ENCODE measurements at regions not wholly inside any gene's neighbourhood (a gene's known extent, or its start where the extent isn't known, plus 50 kb on each side); places are given as distances from the start of the nearest gene placed in this dataset.

DNA sequence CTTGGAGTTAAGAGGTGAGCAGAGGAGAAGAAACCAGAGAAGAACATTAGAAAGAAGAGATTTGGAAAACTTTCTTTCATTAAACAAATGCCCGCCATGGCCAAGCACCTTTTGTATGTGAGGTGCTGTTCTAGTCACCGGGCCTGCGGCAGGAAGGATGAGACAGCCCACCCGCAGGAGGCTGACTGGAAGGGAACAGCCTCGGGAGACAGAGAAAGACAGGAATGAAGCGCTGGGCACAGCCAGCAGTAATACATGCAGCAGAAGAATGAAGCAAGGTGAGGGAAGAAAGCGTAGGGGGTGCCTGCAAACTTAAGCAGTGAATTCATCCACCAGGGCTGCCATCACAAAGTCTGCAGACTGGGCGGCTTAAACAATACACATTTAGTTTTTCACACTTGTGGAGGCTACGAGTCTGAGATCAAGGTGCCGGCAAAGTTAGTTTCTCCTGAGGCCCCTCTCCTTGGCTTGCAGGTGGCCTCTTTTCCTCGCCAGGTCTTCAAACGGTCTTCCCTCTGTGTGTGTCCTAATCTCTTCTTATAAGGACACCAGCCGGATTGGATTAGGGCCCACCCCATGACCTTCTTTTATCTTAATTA lies 188.1 kb downstream of the PSMG1 start:
- POLR2A ChIA-PET, result no interaction called here
- CTCF ChIA-PET, result no interaction called here
- no peak for DNase-seq (ENCODE audit: extremely low spot score)
- TF ChIP-seq, protein P1, sequence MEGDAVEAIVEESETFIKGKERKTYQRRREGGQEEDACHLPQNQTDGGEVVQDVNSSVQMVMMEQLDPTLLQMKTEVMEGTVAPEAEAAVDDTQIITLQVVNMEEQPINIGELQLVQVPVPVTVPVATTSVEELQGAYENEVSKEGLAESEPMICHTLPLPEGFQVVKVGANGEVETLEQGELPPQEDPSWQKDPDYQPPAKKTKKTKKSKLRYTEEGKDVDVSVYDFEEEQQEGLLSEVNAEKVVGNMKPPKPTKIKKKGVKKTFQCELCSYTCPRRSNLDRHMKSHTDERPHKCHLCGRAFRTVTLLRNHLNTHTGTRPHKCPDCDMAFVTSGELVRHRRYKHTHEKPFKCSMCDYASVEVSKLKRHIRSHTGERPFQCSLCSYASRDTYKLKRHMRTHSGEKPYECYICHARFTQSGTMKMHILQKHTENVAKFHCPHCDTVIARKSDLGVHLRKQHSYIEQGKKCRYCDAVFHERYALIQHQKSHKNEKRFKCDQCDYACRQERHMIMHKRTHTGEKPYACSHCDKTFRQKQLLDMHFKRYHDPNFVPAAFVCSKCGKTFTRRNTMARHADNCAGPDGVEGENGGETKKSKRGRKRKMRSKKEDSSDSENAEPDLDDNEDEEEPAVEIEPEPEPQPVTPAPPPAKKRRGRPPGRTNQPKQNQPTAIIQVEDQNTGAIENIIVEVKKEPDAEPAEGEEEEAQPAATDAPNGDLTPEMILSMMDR (IDR thresholded peaks at IDR 0.05; ENCODE audit: control extremely low read depth, extremely low read depth, low read depth, missing control alignments), result no peak

DNA sequence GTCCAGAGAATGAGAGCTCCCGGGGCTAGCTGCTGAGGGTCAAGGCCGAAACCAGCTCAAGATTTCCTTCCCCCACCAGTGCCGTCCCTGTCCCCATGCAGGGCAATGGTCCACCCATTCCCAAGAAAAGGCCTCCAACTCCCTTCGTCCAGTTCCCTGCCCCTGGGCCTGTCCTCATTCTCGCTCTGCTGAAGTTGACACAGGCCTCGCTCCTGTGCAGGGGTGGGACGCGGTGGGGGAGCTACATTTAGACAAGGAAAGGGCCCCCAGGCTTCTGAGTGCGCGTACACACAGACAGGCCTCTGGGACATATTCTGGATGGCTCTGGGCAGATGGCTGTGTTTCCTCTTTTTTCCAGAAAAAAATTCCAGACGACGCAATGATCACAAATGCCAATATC lies 188.3 kb downstream of the ETS2 start:
- TF ChIP-seq, protein P1 (IDR thresholded peaks at IDR 0.05; ENCODE audit: control extremely low read depth, extremely low read depth, low read depth, missing control alignments), result no peak
- POLR2A ChIA-PET, result interaction anchor here (0.7 kb wide), 1 partner anchor 558 kb away, joined by 3 read pairs; no protein-coding TSS in a partner anchor
- no peak for DNase-seq (ENCODE audit: extremely low spot score)
- CTCF ChIA-PET, result no interaction called here

DNA sequence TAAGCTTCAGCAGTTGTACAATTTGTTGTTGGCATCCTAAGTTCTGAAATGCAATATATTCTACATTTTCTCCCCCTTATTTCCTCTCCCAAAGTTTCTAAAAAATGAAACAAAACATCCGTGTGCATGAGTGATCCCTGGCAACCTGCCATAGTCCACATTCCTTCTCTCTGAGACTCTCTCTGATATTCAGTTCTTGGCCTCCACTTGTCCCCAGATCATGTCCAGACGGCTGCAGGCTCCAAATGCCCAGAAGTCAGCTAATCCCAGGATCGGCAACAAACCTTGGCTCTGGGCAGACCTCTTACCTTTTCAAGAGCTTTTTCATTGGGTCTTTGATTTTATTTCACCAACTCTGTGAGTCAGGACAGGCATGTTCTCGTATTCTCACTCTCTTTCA lies 187.8 kb downstream of the ETS2 start:
- TF ChIP-seq, protein P1 (IDR thresholded peaks at IDR 0.05; ENCODE audit: control extremely low read depth, extremely low read depth, low read depth, missing control alignments), result no peak
- ChIA-PET CTCF (no interaction called here), POLR2A (no interaction called here)
- no peak for DNase-seq (ENCODE audit: extremely low spot score)

DNA sequence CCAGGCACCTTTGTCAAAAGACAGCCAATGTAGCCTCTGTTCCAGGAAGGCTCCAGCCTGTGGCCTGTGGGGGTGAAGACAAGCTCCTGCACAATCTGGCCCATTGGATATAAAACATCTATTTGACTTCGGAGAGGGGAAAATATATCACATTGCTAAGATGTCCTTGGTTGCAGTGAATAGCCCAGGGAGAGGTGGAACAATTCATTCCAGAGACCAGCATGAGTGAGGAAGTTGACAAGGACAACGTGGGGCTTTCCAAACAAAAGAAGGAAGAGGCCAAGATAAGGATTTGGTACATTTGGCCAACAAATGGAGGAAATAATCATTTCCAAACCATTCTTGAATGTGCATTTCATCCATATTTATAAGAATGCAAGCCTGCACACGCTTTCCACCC lies 187.0 kb downstream of the ETS2 start:
- no peak for DNase-seq (ENCODE audit: extremely low spot score)
- ChIA-PET POLR2A (no interaction called here), CTCF (no interaction called here)
- TF ChIP-seq, protein P1 (IDR thresholded peaks at IDR 0.05; ENCODE audit: control extremely low read depth, extremely low read depth, low read depth, missing control alignments), result no peak

DNA sequence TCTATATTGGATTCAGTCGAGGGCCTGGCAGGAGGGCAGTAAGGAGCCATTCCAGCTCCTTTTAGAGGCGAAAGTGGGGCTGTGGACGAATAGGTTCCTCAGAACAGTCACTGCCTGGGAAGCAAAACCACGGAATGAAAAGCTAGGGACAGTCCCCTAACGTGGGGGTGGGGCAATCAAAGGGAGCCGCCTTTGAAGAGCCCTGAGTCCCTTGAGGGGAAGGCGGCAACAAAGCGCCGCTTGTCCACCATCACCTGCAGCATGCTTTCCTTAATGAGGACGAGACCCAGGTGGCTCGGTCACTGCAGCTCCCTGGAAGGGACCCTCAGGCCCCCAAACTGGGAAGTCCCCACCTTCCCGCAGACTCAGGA lies 184.7 kb downstream of the ETS2 start:
- POLR2A ChIA-PET, result no interaction called here
- CTCF ChIA-PET, result interaction anchor here (1.0 kb wide), 1 partner anchor 32 kb away, joined by 3 read pairs; no protein-coding TSS in a partner anchor
- no peak for DNase-seq (ENCODE audit: extremely low spot score)
- TF ChIP-seq, protein P1 (IDR thresholded peaks at IDR 0.05; ENCODE audit: control extremely low read depth, extremely low read depth, low read depth, missing control alignments), result no peak

DNA sequence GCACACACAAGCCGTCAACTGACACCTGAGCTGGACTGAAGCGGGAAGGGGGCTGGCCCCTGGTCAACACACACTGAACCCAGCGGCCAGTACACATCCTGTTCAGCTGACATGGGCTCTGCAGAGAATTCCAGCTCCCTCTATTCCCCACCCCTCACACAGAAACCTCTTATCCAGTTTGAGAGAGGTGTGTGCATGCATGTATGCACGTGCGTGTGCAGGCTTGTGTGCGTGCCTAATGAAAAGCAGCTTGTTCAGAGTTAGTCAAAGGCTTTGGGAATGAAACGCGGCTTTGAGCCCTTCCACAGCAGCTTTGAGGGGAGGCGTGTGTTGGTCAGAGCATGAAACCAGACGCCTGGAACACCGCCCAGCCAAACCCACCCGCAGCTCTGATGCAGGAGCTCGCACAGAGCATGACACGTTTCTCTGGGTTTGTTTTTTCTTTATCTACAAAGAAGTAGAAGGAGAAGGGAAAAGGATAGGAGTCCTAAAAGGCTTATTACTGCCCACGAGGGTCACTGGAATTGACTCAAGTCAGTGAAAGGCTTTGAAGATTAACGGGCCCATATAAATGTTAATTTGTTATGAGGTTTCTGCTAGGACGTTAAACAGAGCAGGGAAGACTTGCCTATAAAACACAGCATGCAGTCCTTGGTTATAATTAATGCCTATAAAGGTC lies 184.2 kb downstream of the ETS2 start:
- TF ChIP-seq, protein P1 (IDR thresholded peaks at IDR 0.05; ENCODE audit: control extremely low read depth, extremely low read depth, low read depth, missing control alignments), result no peak
- POLR2A ChIA-PET, result no interaction called here
- no peak for DNase-seq (ENCODE audit: extremely low spot score)
- CTCF ChIA-PET, result interaction anchor here (1.0 to 1.3 kb wide), 3 partner anchors 17 to 33 kb away, joined by 3 read pairs; no protein-coding TSS in a partner anchor
